NT2/D1 (cell line): ENCODE measurements at regions not wholly inside any gene's neighbourhood (a gene's known extent, or its start where the extent isn't known, plus 50 kb on each side); places are given as distances from the start of the nearest gene placed in this dataset.

Source experiments
- SUZ12 ChIP-seq: IDR thresholded peaks from 2 replicates; pipeline ENCODE4 v1.6.1; 2011; ENCODE audit not compliant: insufficient read length, insufficient read depth; ENCODE audit errors: extremely low read depth
- YY1 ChIP-seq: IDR thresholded peaks from 2 replicates; pipeline ENCODE4 v1.6.1; 2011; ENCODE audit not compliant: insufficient read length, insufficient read depth
- ZNF274 ChIP-seq: IDR thresholded peaks from 2 replicates; pipeline ENCODE4 v1.6.1; 2011; ENCODE audit warnings: mild to moderate bottlenecking, low read depth, low read length

GRCh38 chr2:142796588-142796987 is 80.9 kb upstream of the KYNU start:
- TF ChIP-seq YY1 (no peak), ZNF274 (no peak), SUZ12 (no peak)
